Ovary (tissue), 7 donors: ENCODE measurements at regions not wholly inside any gene's neighbourhood (a gene's known extent, or its start where the extent isn't known, plus 50 kb on each side); places are given as distances from the start of the nearest gene placed in this dataset.

Experiments used
- DNase-seq, 5 donors: peaks; one replicate each; pipeline ENCODE4 v3.0.0-alpha.2; 2019 to 2020
- H3K27ac ChIP-seq, 2 donors: fragments of 200-600 bp; one replicate each; pipeline versions ENCODE4 v1.5.1 to v1.8.0; 2019 to 2022
- H3K27me3 ChIP-seq: fragments of 200-600 bp; one replicate; pipeline ENCODE4 v1.8.0; 2022
- H3K36me3 ChIP-seq: fragments of 200-600 bp; sonication (generic); one replicate; pipeline ENCODE4 v1.5.1; 2019
- H3K4me1 ChIP-seq: one replicate; pipeline ENCODE4 v1.8.1; 2013; ENCODE audit warnings: mild to moderate bottlenecking, moderate library complexity; ENCODE audit not compliant: insufficient read depth
- H3K4me3 ChIP-seq: fragments of 200-600 bp; sonication (generic); one replicate; pipeline ENCODE4 v1.5.1; 2017
- H3K9me3 ChIP-seq, 2 donors: fragments of 200-600 bp in 1 of 2; sonication (generic) in 1 of 2; one replicate each; pipeline versions ENCODE4 v1.5.1 to v1.8.1; 2013 to 2019; ENCODE audit warnings: mild to moderate bottlenecking in 1 of 2, moderate library complexity in 1 of 2
- CTCF ChIP-seq, 3 donors: fragments of 450-650 bp in 2 of 3; fragments of 200-600 bp in 1 of 3; IDR thresholded peaks; one replicate each; pipeline versions ENCODE4 v1.5.1 to v1.8.0; 2016 to 2022; ENCODE audit warnings: antibody characterized with exemption in 3 of 3, mild to moderate bottlenecking in 1 of 3
- EP300 ChIP-seq: sonication (generic); formaldehyde crosslinking; IDR thresholded peaks from one replicate; pipeline ENCODE4 v1.6.1; 2017; ENCODE audit warnings: antibody characterized with exemption
- POLR2A ChIP-seq: fragments of 450-650 bp; IDR thresholded peaks from one replicate; pipeline ENCODE4 v1.6.1; 2017; ENCODE audit warnings: antibody characterized with exemption, mild to moderate bottlenecking, moderate library complexity
- WGBS, 3 donors: extraction: QIAGEN DNeasy Blood & Tissue Kit in 1 of 3; methylation state at CpG; one replicate each; pipeline versions ENCODE4 v1.1.5 to v1.1.7; 2013 to 2017; 5-methylcytosine and 5-hydroxymethylcytosine counted together
- intact Hi-C, 4 donors: fragments of 100-400 bp; cut with DNase I; formaldehyde crosslinking; loops; one replicate each; pipeline versions ENCODE4 v1.11.0 to v1.15.1; 2022 to 2023
- donor health status: DM: no; HTN: no; CAD: no; lungs with moderate emphysema.
- donor health status: DM: no; HTN: no; CAD: no.
- donor health status: Bipolar disorder and iron deficiency.
- donor health status: DM: no; HTN: no; CAD: no.
- donor health status: DM: yes; HTN: yes; CAD: no.

DNA sequence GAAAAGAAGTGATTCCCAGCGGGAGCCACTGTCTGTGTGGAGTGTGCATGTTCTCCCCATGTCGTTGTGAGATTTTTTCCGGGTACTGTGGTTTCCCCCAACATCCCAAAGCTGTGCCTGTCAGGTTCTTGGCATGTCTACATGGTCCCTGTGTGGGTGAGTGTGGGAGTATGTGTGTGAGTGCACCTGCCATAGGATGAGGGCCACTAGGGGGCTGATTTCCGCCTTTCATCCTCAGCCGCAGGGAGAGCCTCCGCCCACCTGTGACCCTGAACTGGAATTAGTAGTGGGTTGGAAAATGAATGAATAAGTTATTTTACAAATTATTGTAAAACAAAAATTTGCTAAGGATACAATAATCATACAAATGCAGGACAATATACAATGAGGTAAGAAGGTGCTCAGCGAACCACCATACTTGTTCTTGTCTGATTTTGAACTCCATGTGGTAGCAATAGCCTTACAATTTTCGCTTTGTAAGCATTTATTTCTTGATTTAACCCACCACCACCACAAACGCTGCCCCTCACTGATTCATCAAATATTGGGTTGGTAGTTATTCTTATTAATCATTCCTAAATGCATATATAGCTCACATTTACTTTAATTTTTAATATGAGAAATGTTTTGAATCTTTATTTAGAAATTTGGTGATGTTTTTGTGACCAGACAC is 641.2 kb upstream of the VSTM2A start:
- 75 to 84% (median 81%) methylated on average over 9 of the region's 9 CpGs for WGBS, 3 donors
- Histone ChIP-seq H3K4me3 (no peak overlapping the region), H3K9me3 (no peaks in the 10 kb centered on the region), H3K27me3 (no peaks in the 10 kb centered on the region), H3K27ac (no peak overlapping the region), H3K4me1 (no peaks in the 10 kb centered on the region), H3K36me3 (no peaks in the 10 kb centered on the region)
- no peak for DNase-seq
- intact Hi-C loops: no loop called here
- TF ChIP-seq POLR2A: no peak
- TF ChIP-seq EP300: no peak
- no peak for TF ChIP-seq CTCF (IDR thresholded peaks at IDR 0.05)

- no peak for TF ChIP-seq EP300
- TF ChIP-seq CTCF (IDR thresholded peaks at IDR 0.05): no peak
- no peak for TF ChIP-seq POLR2A
- 58 to 61% (median 58%) methylated on average over 3 of the region's 3 CpGs for WGBS, 3 donors
- Histone ChIP-seq H3K4me1 (no peaks in the 10 kb centered on the region), H3K27ac (no peak overlapping the region), H3K36me3 (no peaks in the 10 kb centered on the region), H3K4me3 (no peak overlapping the region), H3K9me3 (no peaks in the 10 kb centered on the region), H3K27me3 (no peaks in the 10 kb centered on the region)
- intact Hi-C loops: no loop called here
- no peak for DNase-seq
Observed at GRCh38 chr7:53904355-53904754, 637.8 kb upstream of the VSTM2A start.

GRCh38 chr7:53917637-53918036 is 624.5 kb upstream of the VSTM2A start:
- Histone ChIP-seq H3K36me3 (no peaks in the 10 kb centered on the region), H3K4me3 (no peak overlapping the region), H3K27ac (no peak overlapping the region), H3K27me3 (no peaks in the 10 kb centered on the region), H3K9me3 (peaks cover 0 to 3% of the 10 kb centered on the region in 2 donors), H3K4me1 (no peaks in the 10 kb centered on the region)
- 61 to 84% (median 70%) methylated on average over 5 of the region's 5 CpGs for WGBS, 3 donors
- no peak for TF ChIP-seq CTCF (IDR thresholded peaks at IDR 0.05)
- no peak for TF ChIP-seq EP300
- no peak for TF ChIP-seq POLR2A
- intact Hi-C loops: no loop called here
- no peak for DNase-seq

DNA sequence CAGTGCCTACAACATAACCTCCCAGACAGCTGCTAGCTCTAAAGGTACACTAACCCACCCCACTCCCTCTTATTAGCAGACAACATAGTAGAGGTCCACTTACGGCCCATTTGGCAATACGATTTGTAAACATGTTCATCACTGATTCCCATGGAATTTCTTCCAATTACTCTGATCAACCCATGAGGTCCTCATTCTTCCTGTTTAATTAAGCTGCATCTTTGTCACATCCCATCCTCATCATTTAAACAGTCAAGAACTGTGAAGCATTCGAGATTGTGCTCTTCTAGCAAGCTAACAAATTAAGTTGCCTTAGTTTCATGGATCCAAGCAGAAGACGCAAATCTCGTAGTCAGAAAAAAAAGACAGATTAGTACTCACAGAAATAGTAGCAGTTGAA is 622.2 kb upstream of the VSTM2A start:
- H3K27me3 ChIP-seq: no peaks in the 10 kb centered on the region
- peaks cover 0 to 3% of the 10 kb centered on the region in 2 donors for H3K9me3 ChIP-seq
- no peak for DNase-seq
- H3K27ac ChIP-seq: no peak overlapping the region
- TF ChIP-seq CTCF (IDR thresholded peaks at IDR 0.05) (no peak), EP300 (no peak), POLR2A (no peak)
- WGBS, 3 donors: 83 to 89% (median 87%) methylated on average over 5 of the region's 5 CpGs
- no peaks in the 10 kb centered on the region for H3K36me3 ChIP-seq
- intact Hi-C loops: no loop called here
- H3K4me3 ChIP-seq: no peak overlapping the region
- H3K4me1 ChIP-seq: no peaks in the 10 kb centered on the region
